HEK293 (cell line): ENCODE measurements at regions not wholly inside any gene's neighbourhood (a gene's known extent, or its start where the extent isn't known, plus 50 kb on each side); places are given as distances from the start of the nearest gene placed in this dataset.

Experiments used
- CTCF ChIA-PET: fragments of 350-600 bp; formaldehyde crosslinking; extraction: SDS; loops from one replicate; lab custom pipeline; 2021; ENCODE audit warnings: antibody characterized with exemption; lab: Yijun Ruan, JAX
- POLR2A ChIA-PET: fragments of 300-600 bp; formaldehyde crosslinking; extraction: SDS; loops from one replicate; lab custom pipeline; 2020; ENCODE audit warnings: antibody characterized with exemption, inconsistent platforms; lab: Yijun Ruan, JAX
- H3K27ac ChIP-seq: fragments of 200-500 bp; sonication (Bioruptor generic); 2 replicates; pipeline ENCODE4 v1.5.1; 2014; ENCODE audit warnings: low read depth, low read length, control low read depth, inconsistent platforms; ENCODE audit errors: extremely low read depth
- H3K36me3 ChIP-seq, 2 experiments: fragments of 200-500 bp in 1 of 2; sonication (Bioruptor generic) in 1 of 2; 1 replicate in 1 of 2; 2 replicates in 1 of 2; pipeline ENCODE4 v1.5.1; 2014 to 2017; ENCODE audit warnings: inconsistent platforms in 2 of 2, low read length in 2 of 2; ENCODE audit not compliant: control insufficient read depth in 2 of 2, insufficient read depth in 1 of 2
- H3K4me1 ChIP-seq: fragments of 200-500 bp; sonication (Bioruptor generic); 2 replicates; pipeline ENCODE4 v1.5.1; 2014; ENCODE audit warnings: mild to moderate bottlenecking, low read length, inconsistent platforms; ENCODE audit not compliant: control insufficient read depth, insufficient read depth
- H3K4me3 ChIP-seq: 2 replicates; pipeline ENCODE4 v1.5.1; 2011; ENCODE audit warnings: low read depth, mild to moderate bottlenecking, control low read depth, low read length, moderate library complexity
- H3K9me3 ChIP-seq: fragments of 200-500 bp; sonication (Bioruptor generic); 2 replicates; pipeline ENCODE4 v1.5.1; 2014; ENCODE audit warnings: low read depth, low read length, inconsistent platforms; ENCODE audit not compliant: control insufficient read depth, insufficient read depth
- BCL11B ChIP-seq: fragments of 450-650 bp; formaldehyde crosslinking; IDR thresholded peaks from 2 replicates; pipeline ENCODE4 v1.5.1; 2016; ENCODE audit warnings: low read depth, missing biosample characterization, missing genetic modification characterization
- GFI1B ChIP-seq: fragments of 450-650 bp; formaldehyde crosslinking; IDR thresholded peaks from 2 replicates; pipeline ENCODE4 v1.5.1; 2016; ENCODE audit warnings: missing biosample characterization, missing genetic modification characterization
- HOXD13 ChIP-seq: sonication (generic); formaldehyde crosslinking; IDR thresholded peaks from 2 replicates; pipeline ENCODE4 v1.8.0; 2022; ENCODE audit warnings: missing genetic modification reagents, borderline replicate concordance
- KLF9 ChIP-seq: fragments of 450-650 bp; formaldehyde crosslinking; IDR thresholded peaks from 2 replicates; pipeline ENCODE4 v1.5.1; 2016; ENCODE audit warnings: missing biosample characterization, missing genetic modification characterization, low read depth
- ZFHX2 ChIP-seq: fragments of 450-650 bp; formaldehyde crosslinking; conservative IDR thresholded peaks from 2 replicates; pipeline ENCODE4 v1.5.1; 2016; ENCODE audit warnings: missing biosample characterization, missing genetic modification characterization
- ZNF16 ChIP-seq: fragments of 450-650 bp; formaldehyde crosslinking; IDR thresholded peaks from 2 replicates; pipeline ENCODE4 v1.5.1; 2016; ENCODE audit warnings: low read depth, missing biosample characterization, missing genetic modification characterization
- ZNF221 ChIP-seq: fragments of 450-650 bp; formaldehyde crosslinking; IDR thresholded peaks from 2 replicates; pipeline ENCODE4 v1.5.1; 2017; ENCODE audit warnings: missing biosample characterization, missing genetic modification characterization, borderline replicate concordance
- ZNF223 ChIP-seq: fragments of 450-650 bp; formaldehyde crosslinking; IDR thresholded peaks from 2 replicates; pipeline ENCODE4 v1.5.1; 2016; ENCODE audit warnings: missing biosample characterization, missing genetic modification characterization
- ZNF23 ChIP-seq: fragments of 450-650 bp; formaldehyde crosslinking; IDR thresholded peaks from 2 replicates; pipeline ENCODE4 v1.5.1; 2016; ENCODE audit warnings: missing biosample characterization, missing genetic modification characterization, borderline replicate concordance
- ZNF354C ChIP-seq: fragments of 450-650 bp; formaldehyde crosslinking; IDR thresholded peaks from 2 replicates; pipeline ENCODE4 v1.5.1; 2016; ENCODE audit warnings: missing biosample characterization, missing genetic modification characterization, low read depth, borderline replicate concordance
- ZNF514 ChIP-seq: fragments of 450-650 bp; formaldehyde crosslinking; IDR thresholded peaks from 2 replicates; pipeline ENCODE4 v1.5.1; 2016; ENCODE audit warnings: missing biosample characterization, missing genetic modification characterization
- ZNF558 ChIP-seq: fragments of 450-650 bp; formaldehyde crosslinking; IDR thresholded peaks from 2 replicates; pipeline ENCODE4 v1.5.1; 2016; ENCODE audit warnings: missing biosample characterization, missing genetic modification characterization
- ZNF600 ChIP-seq: fragments of 450-650 bp; formaldehyde crosslinking; IDR thresholded peaks from 2 replicates; pipeline ENCODE4 v1.5.1; 2016; ENCODE audit warnings: missing biosample characterization, missing genetic modification characterization
- ZNF623 ChIP-seq: fragments of 450-650 bp; formaldehyde crosslinking; IDR thresholded peaks from 2 replicates; pipeline ENCODE4 v1.5.1; 2016; ENCODE audit warnings: missing biosample characterization, missing genetic modification characterization
- ZNF624 ChIP-seq: fragments of 450-650 bp; formaldehyde crosslinking; IDR thresholded peaks from 2 replicates; pipeline ENCODE4 v1.5.1; 2017; ENCODE audit warnings: missing biosample characterization, missing genetic modification characterization
- ZNF658 ChIP-seq: fragments of 450-650 bp; formaldehyde crosslinking; IDR thresholded peaks from 2 replicates; pipeline ENCODE4; 2016; ENCODE audit warnings: missing biosample characterization, missing genetic modification characterization
- ZSCAN23 ChIP-seq: fragments of 450-650 bp; formaldehyde crosslinking; IDR thresholded peaks from 2 replicates; pipeline ENCODE4 v1.5.1; 2016; ENCODE audit warnings: missing biosample characterization, missing genetic modification characterization
- ZSCAN30 ChIP-seq: fragments of 450-650 bp; IDR thresholded peaks from 2 replicates; pipeline ENCODE4 v1.5.1; 2018; ENCODE audit warnings: missing biosample characterization, mild to moderate bottlenecking, missing genetic modification characterization, moderate library complexity
- TF ChIP-seq, protein P1 (sequence below): fragments of 450-650 bp; IDR thresholded peaks from 2 replicates; pipeline ENCODE4 v1.5.1; 2018; ENCODE audit warnings: missing biosample characterization, missing genetic modification characterization
- TF ChIP-seq, protein P2 (sequence below): fragments of 450-650 bp; formaldehyde crosslinking; IDR thresholded peaks from 2 replicates; pipeline ENCODE4 v1.5.1; 2016; ENCODE audit warnings: missing biosample characterization, missing genetic modification characterization
- TF ChIP-seq, protein P3 (sequence below): fragments of 450-650 bp; formaldehyde crosslinking; IDR thresholded peaks from 2 replicates; pipeline ENCODE4 v1.5.1; 2016; ENCODE audit warnings: missing biosample characterization, missing genetic modification characterization
- TF ChIP-seq, protein P4 (sequence below): fragments of 450-650 bp; formaldehyde crosslinking; IDR thresholded peaks from 2 replicates; pipeline ENCODE4 v1.5.1; 2016; ENCODE audit warnings: missing biosample characterization, missing genetic modification characterization
- TF ChIP-seq, protein P5 (sequence below): fragments of 450-650 bp; formaldehyde crosslinking; IDR thresholded peaks from 2 replicates; pipeline ENCODE4 v1.5.1; 2016; ENCODE audit warnings: missing biosample characterization, missing genetic modification characterization
- TF ChIP-seq, protein P6 (sequence below): fragments of 450-650 bp; formaldehyde crosslinking; IDR thresholded peaks from 2 replicates; pipeline ENCODE4 v1.5.0; 2017; ENCODE audit warnings: missing biosample characterization, missing genetic modification characterization, borderline replicate concordance

DNA sequence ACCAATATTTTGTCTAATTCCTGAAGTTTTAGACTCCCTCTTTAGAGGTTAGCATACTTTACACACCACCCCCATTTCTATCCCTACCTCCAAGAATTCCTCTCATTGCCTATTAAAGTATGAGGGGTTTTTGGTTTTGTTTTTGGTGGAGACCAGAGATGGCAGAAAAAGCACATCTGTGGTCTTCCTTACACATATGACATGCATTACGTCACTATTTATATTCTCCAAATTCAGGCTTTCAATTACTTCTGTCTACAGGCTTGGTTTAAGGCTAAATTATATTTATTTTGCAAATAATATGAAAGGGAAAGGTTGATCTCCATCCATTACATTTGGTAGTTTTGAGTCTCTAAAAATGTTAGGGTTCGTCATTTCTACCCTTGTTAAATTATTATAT is 674.6 kb downstream of the LMO4 start (continued):
- TF ChIP-seq ZNF23 (tag by site-specific recombination): no peak
- TF ChIP-seq KLF9: no peak
- TF ChIP-seq, protein P1, sequence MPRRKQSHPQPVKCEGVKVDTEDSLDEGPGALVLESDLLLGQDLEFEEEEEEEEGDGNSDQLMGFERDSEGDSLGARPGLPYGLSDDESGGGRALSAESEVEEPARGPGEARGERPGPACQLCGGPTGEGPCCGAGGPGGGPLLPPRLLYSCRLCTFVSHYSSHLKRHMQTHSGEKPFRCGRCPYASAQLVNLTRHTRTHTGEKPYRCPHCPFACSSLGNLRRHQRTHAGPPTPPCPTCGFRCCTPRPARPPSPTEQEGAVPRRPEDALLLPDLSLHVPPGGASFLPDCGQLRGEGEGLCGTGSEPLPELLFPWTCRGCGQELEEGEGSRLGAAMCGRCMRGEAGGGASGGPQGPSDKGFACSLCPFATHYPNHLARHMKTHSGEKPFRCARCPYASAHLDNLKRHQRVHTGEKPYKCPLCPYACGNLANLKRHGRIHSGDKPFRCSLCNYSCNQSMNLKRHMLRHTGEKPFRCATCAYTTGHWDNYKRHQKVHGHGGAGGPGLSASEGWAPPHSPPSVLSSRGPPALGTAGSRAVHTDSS (tag by site-specific recombination): no peak
- TF ChIP-seq, protein P2, sequence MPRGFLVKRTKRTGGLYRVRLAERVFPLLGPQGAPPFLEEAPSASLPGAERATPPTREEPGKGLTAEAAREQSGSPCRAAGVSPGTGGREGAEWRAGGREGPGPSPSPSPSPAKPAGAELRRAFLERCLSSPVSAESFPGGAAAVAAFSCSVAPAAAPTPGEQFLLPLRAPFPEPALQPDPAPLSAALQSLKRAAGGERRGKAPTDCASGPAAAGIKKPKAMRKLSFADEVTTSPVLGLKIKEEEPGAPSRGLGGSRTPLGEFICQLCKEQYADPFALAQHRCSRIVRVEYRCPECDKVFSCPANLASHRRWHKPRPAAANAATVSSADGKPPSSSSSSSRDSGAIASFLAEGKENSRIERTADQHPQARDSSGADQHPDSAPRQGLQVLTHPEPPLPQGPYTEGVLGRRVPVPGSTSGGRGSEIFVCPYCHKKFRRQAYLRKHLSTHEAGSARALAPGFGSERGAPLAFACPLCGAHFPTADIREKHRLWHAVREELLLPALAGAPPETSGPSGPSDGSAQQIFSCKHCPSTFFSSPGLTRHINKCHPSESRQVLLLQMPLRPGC (tag by site-specific recombination): no peak
- no peak for TF ChIP-seq ZNF624 (tag by site-specific recombination)
- TF ChIP-seq, protein P3, sequence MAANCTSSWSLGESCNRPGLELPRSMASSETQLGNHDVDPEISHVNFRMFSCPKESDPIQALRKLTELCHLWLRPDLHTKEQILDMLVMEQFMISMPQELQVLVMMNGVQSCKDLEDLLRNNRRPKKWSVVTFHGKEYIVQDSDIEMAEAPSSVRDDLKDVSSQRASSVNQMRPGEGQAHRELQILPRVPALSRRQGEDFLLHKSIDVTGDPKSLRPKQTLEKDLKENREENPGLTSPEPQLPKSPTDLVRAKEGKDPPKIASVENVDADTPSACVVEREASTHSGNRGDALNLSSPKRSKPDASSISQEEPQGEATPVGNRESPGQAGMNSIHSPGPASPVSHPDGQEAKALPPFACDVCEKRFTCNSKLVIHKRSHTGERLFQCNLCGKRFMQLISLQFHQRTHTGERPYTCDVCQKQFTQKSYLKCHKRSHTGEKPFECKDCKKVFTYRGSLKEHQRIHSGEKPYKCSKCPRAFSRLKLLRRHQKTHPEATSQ (tag by site-specific recombination): no peak

DNA sequence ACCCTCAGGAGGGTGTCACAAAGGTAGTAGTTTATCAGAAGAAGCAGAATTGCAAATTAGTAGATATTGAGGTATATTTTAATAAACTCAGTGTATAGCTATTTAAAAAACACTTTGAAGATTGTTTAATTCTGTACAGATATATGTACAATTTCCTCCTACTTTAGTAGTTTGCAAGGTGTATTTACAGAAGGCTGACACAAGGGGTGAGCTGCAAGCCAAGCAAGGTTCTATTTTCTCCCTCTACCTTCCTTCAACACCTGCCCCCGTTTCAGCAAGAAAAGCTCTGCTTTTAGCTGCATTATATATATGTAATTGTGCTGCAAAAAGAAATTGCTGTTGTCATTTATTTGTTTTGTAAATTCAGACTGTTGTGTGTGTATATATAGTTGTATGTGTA is 674.2 kb upstream of the PKN2 start:
- H3K36me3 ChIP-seq: no peaks in the 10 kb centered on the region
- no peaks in the 10 kb centered on the region for H3K9me3 ChIP-seq
- H3K27ac ChIP-seq: no peak overlapping the region
- TF ChIP-seq GFI1B (no peak), ZNF223 (tag by site-specific recombination) (no peak), HOXD13 (CRISPR knock-in tag) (no peak), ZNF514 (tag by site-specific recombination) (no peak)
- TF ChIP-seq, protein P4, sequence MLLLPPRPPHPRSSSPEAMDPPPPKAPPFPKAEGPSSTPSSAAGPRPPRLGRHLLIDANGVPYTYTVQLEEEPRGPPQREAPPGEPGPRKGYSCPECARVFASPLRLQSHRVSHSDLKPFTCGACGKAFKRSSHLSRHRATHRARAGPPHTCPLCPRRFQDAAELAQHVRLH (tag by site-specific recombination): no peak
- no peaks in the 10 kb centered on the region for H3K4me1 ChIP-seq
- ChIA-PET POLR2A (no interaction called here), CTCF (interaction anchor here (0.6 kb wide), 1 partner anchor 673 kb away, joined by 4 read pairs; no protein-coding TSS in a partner anchor)
- no peak overlapping the region for H3K4me3 ChIP-seq

DNA sequence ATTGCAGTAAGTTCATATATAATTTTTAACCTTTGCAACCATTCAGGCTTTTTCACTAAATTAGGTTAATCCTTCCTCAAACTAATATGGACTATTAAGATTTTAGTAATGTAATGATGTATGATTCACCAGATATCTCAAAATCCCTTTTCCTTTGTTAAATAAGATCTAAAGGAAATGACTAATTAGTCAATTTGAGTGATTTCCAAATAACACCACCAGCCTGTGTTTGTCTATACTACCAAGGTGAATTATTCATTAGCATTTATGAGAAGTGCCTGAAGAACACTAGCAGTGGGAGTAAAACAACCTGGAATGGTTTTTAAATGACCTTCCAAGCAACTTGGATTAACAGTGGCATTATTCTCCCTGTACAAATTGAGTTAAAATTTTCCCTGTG is 670.6 kb upstream of the PKN2 start:
- H3K9me3 ChIP-seq: no peaks in the 10 kb centered on the region
- no peaks in the 10 kb centered on the region for H3K4me1 ChIP-seq
- H3K27ac ChIP-seq: no peak overlapping the region
- H3K4me3 ChIP-seq: no peak overlapping the region
- no peak for TF ChIP-seq ZNF658 (tag by site-specific recombination)
- TF ChIP-seq, protein P5, sequence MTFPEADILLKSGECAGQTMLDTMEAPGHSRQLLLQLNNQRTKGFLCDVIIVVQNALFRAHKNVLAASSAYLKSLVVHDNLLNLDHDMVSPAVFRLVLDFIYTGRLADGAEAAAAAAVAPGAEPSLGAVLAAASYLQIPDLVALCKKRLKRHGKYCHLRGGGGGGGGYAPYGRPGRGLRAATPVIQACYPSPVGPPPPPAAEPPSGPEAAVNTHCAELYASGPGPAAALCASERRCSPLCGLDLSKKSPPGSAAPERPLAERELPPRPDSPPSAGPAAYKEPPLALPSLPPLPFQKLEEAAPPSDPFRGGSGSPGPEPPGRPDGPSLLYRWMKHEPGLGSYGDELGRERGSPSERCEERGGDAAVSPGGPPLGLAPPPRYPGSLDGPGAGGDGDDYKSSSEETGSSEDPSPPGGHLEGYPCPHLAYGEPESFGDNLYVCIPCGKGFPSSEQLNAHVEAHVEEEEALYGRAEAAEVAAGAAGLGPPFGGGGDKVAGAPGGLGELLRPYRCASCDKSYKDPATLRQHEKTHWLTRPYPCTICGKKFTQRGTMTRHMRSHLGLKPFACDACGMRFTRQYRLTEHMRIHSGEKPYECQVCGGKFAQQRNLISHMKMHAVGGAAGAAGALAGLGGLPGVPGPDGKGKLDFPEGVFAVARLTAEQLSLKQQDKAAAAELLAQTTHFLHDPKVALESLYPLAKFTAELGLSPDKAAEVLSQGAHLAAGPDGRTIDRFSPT: no peak
- TF ChIP-seq ZNF223 (tag by site-specific recombination): no peak
- TF ChIP-seq ZNF16 (tag by site-specific recombination): no peak
- TF ChIP-seq ZNF623 (tag by site-specific recombination): no peak
- TF ChIP-seq BCL11B (tag by site-specific recombination): no peak
- no peak for TF ChIP-seq ZFHX2 (tag by site-specific recombination)
- TF ChIP-seq ZNF600 (tag by site-specific recombination): no peak
- TF ChIP-seq ZSCAN30 (tag by site-specific recombination): no peak
- TF ChIP-seq KLF9: no peak
- no peak for TF ChIP-seq ZSCAN23
- no peak for TF ChIP-seq ZNF354C (tag by site-specific recombination)
- TF ChIP-seq, protein P6, sequence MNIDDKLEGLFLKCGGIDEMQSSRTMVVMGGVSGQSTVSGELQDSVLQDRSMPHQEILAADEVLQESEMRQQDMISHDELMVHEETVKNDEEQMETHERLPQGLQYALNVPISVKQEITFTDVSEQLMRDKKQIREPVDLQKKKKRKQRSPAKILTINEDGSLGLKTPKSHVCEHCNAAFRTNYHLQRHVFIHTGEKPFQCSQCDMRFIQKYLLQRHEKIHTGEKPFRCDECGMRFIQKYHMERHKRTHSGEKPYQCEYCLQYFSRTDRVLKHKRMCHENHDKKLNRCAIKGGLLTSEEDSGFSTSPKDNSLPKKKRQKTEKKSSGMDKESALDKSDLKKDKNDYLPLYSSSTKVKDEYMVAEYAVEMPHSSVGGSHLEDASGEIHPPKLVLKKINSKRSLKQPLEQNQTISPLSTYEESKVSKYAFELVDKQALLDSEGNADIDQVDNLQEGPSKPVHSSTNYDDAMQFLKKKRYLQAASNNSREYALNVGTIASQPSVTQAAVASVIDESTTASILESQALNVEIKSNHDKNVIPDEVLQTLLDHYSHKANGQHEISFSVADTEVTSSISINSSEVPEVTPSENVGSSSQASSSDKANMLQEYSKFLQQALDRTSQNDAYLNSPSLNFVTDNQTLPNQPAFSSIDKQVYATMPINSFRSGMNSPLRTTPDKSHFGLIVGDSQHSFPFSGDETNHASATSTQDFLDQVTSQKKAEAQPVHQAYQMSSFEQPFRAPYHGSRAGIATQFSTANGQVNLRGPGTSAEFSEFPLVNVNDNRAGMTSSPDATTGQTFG (tag by site-specific recombination): no peak
- no peak for TF ChIP-seq GFI1B
- TF ChIP-seq ZNF558: no peak
- TF ChIP-seq ZNF221 (tag by site-specific recombination): no peak
- POLR2A ChIA-PET: no interaction called here
- CTCF ChIA-PET: no interaction called here
- no peaks in the 10 kb centered on the region for H3K36me3 ChIP-seq
